Muscle layer of duodenum (tissue), 2 donors: ENCODE measurements at regions not wholly inside any gene's neighbourhood (a gene's known extent, or its start where the extent isn't known, plus 50 kb on each side); places are given as distances from the start of the nearest gene placed in this dataset.

Experiments used
- H3K27ac ChIP-seq: one replicate; pipeline ENCODE4 v1.7.0; 2013; ENCODE audit warnings: mild to moderate bottlenecking, low read length
- H3K27me3 ChIP-seq: one replicate; pipeline ENCODE4 v1.7.0; 2013; ENCODE audit warnings: low read depth, mild to moderate bottlenecking, control low read depth, low read length
- H3K36me3 ChIP-seq, 2 donors: one replicate each; pipeline ENCODE4 v1.7.0; 2013; ENCODE audit warnings: low read length in 2 of 2, control low read depth in 1 of 2, mild to moderate bottlenecking in 1 of 2; ENCODE audit not compliant: insufficient read depth in 2 of 2, control insufficient read depth in 1 of 2
- H3K4me1 ChIP-seq, 2 donors: one replicate each; pipeline ENCODE4 v1.7.0; 2013; ENCODE audit warnings: low read length in 2 of 2, mild to moderate bottlenecking in 2 of 2, control low read depth in 1 of 2, moderate library complexity in 1 of 2; ENCODE audit not compliant: insufficient read depth in 2 of 2, control insufficient read depth in 1 of 2
- H3K4me3 ChIP-seq, 2 donors: one replicate each; pipeline ENCODE4 v1.7.0; 2013; ENCODE audit warnings: low read length in 2 of 2, low read depth in 1 of 2, mild to moderate bottlenecking in 1 of 2
- H3K9me3 ChIP-seq, 2 donors: one replicate each; pipeline ENCODE4 v1.7.0; 2013; ENCODE audit warnings: low read length in 2 of 2, control low read depth in 1 of 2, mild to moderate bottlenecking in 1 of 2; ENCODE audit not compliant: control insufficient read depth in 1 of 2
- donor health status: healthy.

DNA sequence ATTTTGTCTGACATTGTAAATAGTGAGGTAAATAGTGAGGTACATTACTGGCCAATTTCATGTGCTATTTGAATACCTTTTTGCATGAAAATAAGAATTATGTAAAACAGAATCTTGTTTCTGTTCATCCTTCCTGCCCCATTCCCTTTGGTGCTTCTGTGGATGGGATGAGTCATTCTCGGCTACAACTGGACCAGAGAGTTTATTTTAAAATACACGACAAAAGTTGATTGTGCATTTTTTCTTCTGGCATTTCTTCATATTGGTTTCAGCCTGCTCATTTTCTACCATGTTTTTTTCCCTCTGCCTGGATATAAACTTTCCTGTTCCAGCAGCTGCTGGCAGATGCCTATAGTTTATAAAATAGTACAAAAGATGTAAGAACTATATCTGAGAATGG is 107.5 kb downstream of the CYSLTR2 start:
- Histone ChIP-seq H3K36me3 (no peaks in the 10 kb centered on the region), H3K9me3 (peaks cover 0 to 8% of the 10 kb centered on the region in 2 donors), H3K4me3 (no peak overlapping the region), H3K27me3 (no peaks in the 10 kb centered on the region), H3K27ac (no peak overlapping the region), H3K4me1 (no peaks in the 10 kb centered on the region)

- Histone ChIP-seq H3K36me3 (no peaks in the 10 kb centered on the region), H3K9me3 (peaks cover 0 to 8% of the 10 kb centered on the region in 2 donors), H3K4me1 (no peaks in the 10 kb centered on the region), H3K27me3 (no peaks in the 10 kb centered on the region), H3K4me3 (peak overlapping the region in 1 of 2 donors; percentile 24), H3K27ac (no peak overlapping the region)
Measured at GRCh38 chr13:48769107-48769704, 115.5 kb downstream of the CYSLTR2 start.

DNA sequence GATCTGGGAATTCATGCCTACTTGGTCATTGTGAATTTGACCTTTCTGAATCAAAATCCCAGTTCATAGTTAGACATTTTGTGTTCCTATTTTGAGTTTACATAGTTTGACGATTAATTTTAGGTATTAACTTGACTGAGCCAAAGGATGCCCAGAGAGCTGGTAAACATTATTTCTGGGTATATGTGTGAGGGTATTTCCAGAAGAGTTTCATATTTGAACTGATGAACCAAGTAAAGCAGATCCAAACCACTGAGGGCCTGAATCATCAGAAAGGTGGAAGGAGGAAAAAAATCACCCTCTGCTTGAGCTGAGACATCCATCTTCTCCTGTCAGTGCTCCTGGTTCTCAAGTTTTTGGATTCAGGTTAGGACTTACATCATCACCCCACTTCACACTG is 116.6 kb downstream of the CYSLTR2 start:
- Histone ChIP-seq H3K4me1 (no peaks in the 10 kb centered on the region), H3K9me3 (peaks cover 0 to under 1% of the 10 kb centered on the region in 2 donors), H3K27ac (no peak overlapping the region), H3K36me3 (no peaks in the 10 kb centered on the region), H3K4me3 (no peak overlapping the region), H3K27me3 (no peaks in the 10 kb centered on the region)

- Histone ChIP-seq H3K4me3 (no peak overlapping the region), H3K4me1 (no peaks in the 10 kb centered on the region)
Measured at GRCh38 chr13:48772908-48773307, 119.2 kb downstream of the CYSLTR2 start.

GRCh38 chr13:48773531-48774275 is 120.0 kb downstream of the CYSLTR2 start:
- H3K27ac ChIP-seq = no peak overlapping the region

More at GRCh38 chr13:48772908-48773307, 119.2 kb downstream of the CYSLTR2 start:
- Histone ChIP-seq H3K27me3 (no peaks in the 10 kb centered on the region), H3K36me3 (no peaks in the 10 kb centered on the region), H3K27ac (no peak overlapping the region), H3K9me3 (no peaks in the 10 kb centered on the region)

DNA sequence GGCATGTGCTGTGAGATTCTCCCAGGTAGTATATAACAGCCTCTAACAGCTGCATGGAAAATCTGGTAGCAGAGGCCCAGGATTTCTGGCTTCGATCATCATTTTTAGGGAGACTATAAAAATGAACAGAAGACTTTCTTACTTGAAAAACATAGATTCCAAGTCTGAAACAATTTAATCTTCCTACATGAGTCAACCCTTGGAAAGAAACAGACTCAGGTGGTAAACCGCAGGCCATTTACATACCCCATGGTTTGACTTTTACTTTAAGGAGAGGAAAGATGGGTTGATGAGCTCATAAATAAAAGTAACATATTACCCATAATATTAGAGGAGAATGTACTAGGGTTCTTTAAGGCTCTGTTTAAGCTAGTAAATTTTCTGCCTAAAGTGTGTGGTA is 121.6 kb downstream of the CYSLTR2 start:
- Histone ChIP-seq H3K36me3 (no peaks in the 10 kb centered on the region), H3K4me3 (no peak overlapping the region), H3K27ac (no peak overlapping the region), H3K27me3 (no peaks in the 10 kb centered on the region), H3K4me1 (no peaks in the 10 kb centered on the region), H3K9me3 (peaks cover 0 to 4% of the 10 kb centered on the region in 2 donors)

More at GRCh38 chr13:48773531-48774275, 120.0 kb downstream of the CYSLTR2 start:
- no peaks in the 10 kb centered on the region for H3K36me3 ChIP-seq
- H3K4me3 ChIP-seq = no peak overlapping the region
- H3K9me3 ChIP-seq = no peaks in the 10 kb centered on the region
- H3K27me3 ChIP-seq = no peaks in the 10 kb centered on the region
- no peaks in the 10 kb centered on the region for H3K4me1 ChIP-seq

- H3K27ac ChIP-seq = no peak overlapping the region
- H3K36me3 ChIP-seq = no peaks in the 10 kb centered on the region
- no peak overlapping the region for H3K4me3 ChIP-seq
- H3K4me1 ChIP-seq = no peaks in the 10 kb centered on the region
- peaks cover 0 to 7% of the 10 kb centered on the region in 2 donors for H3K9me3 ChIP-seq
- no peaks in the 10 kb centered on the region for H3K27me3 ChIP-seq
Measured at GRCh38 chr13:48775804-48776203, 122.1 kb downstream of the CYSLTR2 start.

- Histone ChIP-seq H3K27ac (no peak overlapping the region), H3K4me3 (no peak overlapping the region), H3K9me3 (peaks cover 0 to 10% of the 10 kb centered on the region in 2 donors), H3K36me3 (no peaks in the 10 kb centered on the region), H3K27me3 (no peaks in the 10 kb centered on the region), H3K4me1 (no peaks in the 10 kb centered on the region)
Measured at GRCh38 chr13:48776401-48776800, 122.7 kb downstream of the CYSLTR2 start.

GRCh38 chr13:48778610-48779009 is 124.9 kb downstream of the CYSLTR2 start:
- H3K36me3 ChIP-seq = no peaks in the 10 kb centered on the region

DNA sequence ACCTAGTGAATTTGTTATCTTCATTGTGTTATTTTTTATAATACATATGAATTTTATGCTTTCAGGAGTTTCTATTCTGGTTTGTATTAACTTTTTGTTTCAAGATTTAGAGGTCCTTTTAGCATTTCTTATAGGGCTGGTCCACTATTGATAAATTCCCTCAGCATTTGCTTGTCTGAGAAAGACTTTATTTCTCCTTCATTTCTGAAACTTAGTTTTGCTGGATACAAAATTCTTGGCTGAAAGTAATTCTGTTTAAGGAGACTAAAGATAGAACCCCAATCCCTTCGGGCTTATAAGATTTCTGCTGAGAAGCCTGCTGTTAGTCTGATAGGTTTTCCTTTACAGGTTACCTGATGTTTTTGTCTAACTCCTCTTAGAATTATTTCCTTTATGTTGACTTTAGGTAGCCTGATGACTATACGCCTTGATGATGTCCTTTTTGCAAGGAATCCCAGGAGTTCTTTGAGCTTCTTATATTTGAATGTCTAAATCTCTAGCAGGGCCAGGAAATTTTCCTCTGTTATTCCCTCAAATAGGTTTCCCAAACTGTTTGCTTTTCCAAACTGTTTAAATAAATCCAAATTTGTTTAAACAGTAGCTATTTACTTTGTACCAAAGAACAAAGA is 127.1 kb downstream of the CYSLTR2 start:
- Histone ChIP-seq H3K27me3 (no peaks in the 10 kb centered on the region), H3K36me3 (no peaks in the 10 kb centered on the region), H3K9me3 (peaks cover 0 to 10% of the 10 kb centered on the region in 2 donors), H3K4me3 (no peak overlapping the region), H3K4me1 (no peaks in the 10 kb centered on the region), H3K27ac (no peak overlapping the region)

More at GRCh38 chr13:48778610-48779009, 124.9 kb downstream of the CYSLTR2 start:
- Histone ChIP-seq H3K27ac (no peak overlapping the region), H3K9me3 (peaks cover 0 to 10% of the 10 kb centered on the region in 2 donors), H3K27me3 (no peaks in the 10 kb centered on the region), H3K4me3 (no peak overlapping the region), H3K4me1 (no peaks in the 10 kb centered on the region)

DNA sequence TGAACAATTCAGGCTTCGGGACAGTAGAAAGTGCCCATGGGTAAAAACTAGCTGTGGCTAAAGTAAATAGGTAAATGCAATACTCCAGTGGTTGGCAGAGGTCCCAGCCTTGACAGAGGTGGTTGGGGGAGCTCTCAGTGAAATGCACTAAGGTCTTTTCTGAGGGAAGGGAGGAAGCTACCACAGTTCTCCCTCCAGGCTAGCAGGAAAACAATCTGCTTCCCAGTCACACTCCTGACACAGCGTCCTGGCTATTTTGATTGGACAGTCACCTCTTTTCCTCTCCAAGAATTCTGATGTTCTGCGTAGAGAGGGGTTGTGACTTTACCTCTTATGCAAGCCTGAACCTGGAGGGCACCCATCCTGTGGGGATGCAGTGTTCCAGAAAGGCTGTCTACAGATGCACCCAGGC is 128.7 kb downstream of the CYSLTR2 start:
- H3K27ac ChIP-seq = no peak overlapping the region
- H3K4me3 ChIP-seq = no peak overlapping the region
- peaks cover 0 to 10% of the 10 kb centered on the region in 2 donors for H3K9me3 ChIP-seq
- H3K36me3 ChIP-seq = no peaks in the 10 kb centered on the region
- no peaks in the 10 kb centered on the region for H3K4me1 ChIP-seq
- no peaks in the 10 kb centered on the region for H3K27me3 ChIP-seq
